ENCODE measurements at regions not wholly inside any gene's neighbourhood (a gene's known extent, or its start where the extent isn't known, plus 50 kb on each side); places are given as distances from the start of the nearest gene placed in this dataset.

- TF ChIP-seq CTCF (IDR thresholded peaks at IDR 0.05), result no peak
- no peak for TF ChIP-seq POLR2A (IDR thresholded peaks at IDR 0.05)
Measured at GRCh38 chr17:62875296-62875695, 67.2 kb upstream of the MARCHF10 start.
